ENCODE measurements at regions not wholly inside any gene's neighbourhood (a gene's known extent, or its start where the extent isn't known, plus 50 kb on each side); places are given as distances from the start of the nearest gene placed in this dataset.

GRCh38 chr13:85282876-85283275, 516.3 kb downstream of the SLITRK6 start:
- DNase-seq = no peak
- no peaks in the 10 kb centered on the region for H3K36me3 Mint-ChIP-seq (ENCODE audit: low read depth)
- CTCF ChIA-PET = interaction anchor here (0.6 kb wide), 1 partner anchor 182 kb away, joined by 3 read pairs; no protein-coding TSS in a partner anchor
- no peak overlapping the region for H3K27ac Mint-ChIP-seq
- no peaks in the 10 kb centered on the region for H3K4me1 Mint-ChIP-seq (ENCODE audit: low read depth)
- H3K27me3 Mint-ChIP-seq (ENCODE audit: low read depth) = no peaks in the 10 kb centered on the region
- intact Hi-C loops (cut with micrococcal nuclease) = no loop called here
- no peak overlapping the region for H3K4me3 Mint-ChIP-seq
- H3K9me3 Mint-ChIP-seq = peaks cover 4% of the 10 kb centered on the region

- H3K9me3 Mint-ChIP-seq = peaks cover 6% of the 10 kb centered on the region
- no peak overlapping the region for H3K27ac Mint-ChIP-seq
- CTCF ChIA-PET = no interaction called here
- no peaks in the 10 kb centered on the region for H3K27me3 Mint-ChIP-seq (ENCODE audit: low read depth)
- H3K4me3 Mint-ChIP-seq = no peak overlapping the region
- intact Hi-C loops (cut with micrococcal nuclease) = no loop called here
- no peaks in the 10 kb centered on the region for H3K4me1 Mint-ChIP-seq (ENCODE audit: low read depth)
- H3K36me3 Mint-ChIP-seq (ENCODE audit: low read depth) = no peaks in the 10 kb centered on the region
- DNase-seq = no peak
Observed at GRCh38 chr13:85278851-85279250, 520.4 kb downstream of the SLITRK6 start.

GRCh38 chr13:85277748-85278147, 521.5 kb downstream of the SLITRK6 start:
- Mint-ChIP-seq H3K36me3 (ENCODE audit: low read depth) (no peaks in the 10 kb centered on the region), H3K4me1 (ENCODE audit: low read depth) (no peaks in the 10 kb centered on the region), H3K27me3 (ENCODE audit: low read depth) (no peaks in the 10 kb centered on the region), H3K4me3 (no peak overlapping the region), H3K27ac (no peak overlapping the region), H3K9me3 (peaks cover 8% of the 10 kb centered on the region)
- CTCF ChIA-PET = interaction anchor here (0.6 kb wide), 1 partner anchor 13 kb away, joined by 3 read pairs; no protein-coding TSS in a partner anchor
- intact Hi-C loops (cut with micrococcal nuclease) = no loop called here
- DNase-seq = no peak

GRCh38 chr13:85266771-85267170, 532.4 kb downstream of the SLITRK6 start:
- no peaks in the 10 kb centered on the region for H3K36me3 Mint-ChIP-seq (ENCODE audit: low read depth)
- CTCF ChIA-PET = interaction anchor here (0.6 to 0.7 kb wide), 2 partner anchors 834 to 1603 kb away, joined by 3 read pairs; no protein-coding TSS in a partner anchor
- H3K9me3 Mint-ChIP-seq = peaks cover 3% of the 10 kb centered on the region
- no peak overlapping the region for H3K4me3 Mint-ChIP-seq
- DNase-seq = no peak
- H3K27me3 Mint-ChIP-seq (ENCODE audit: low read depth) = no peaks in the 10 kb centered on the region
- H3K27ac Mint-ChIP-seq = no peak overlapping the region
- intact Hi-C loops (cut with micrococcal nuclease) = no loop called here
- H3K4me1 Mint-ChIP-seq (ENCODE audit: low read depth) = no peaks in the 10 kb centered on the region

DNA sequence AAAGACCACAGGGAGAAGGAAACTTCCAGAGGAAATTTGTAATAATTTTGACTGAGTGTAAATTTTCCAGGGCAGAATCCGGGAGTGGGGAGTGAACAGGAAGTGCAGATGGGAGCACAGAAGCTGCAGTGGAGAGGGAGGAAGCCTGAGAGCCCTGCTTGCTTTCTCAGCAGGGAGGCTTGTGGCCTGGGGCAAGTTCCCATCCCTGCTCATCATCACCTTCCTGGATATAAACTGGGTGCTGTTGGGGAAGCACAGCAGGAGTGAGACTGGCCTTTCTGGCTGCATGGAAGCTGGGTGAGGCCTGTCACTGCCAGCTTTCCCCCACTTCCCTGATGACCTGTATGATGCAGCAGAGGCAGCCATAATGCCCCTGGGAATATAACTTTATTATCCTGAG, 532.9 kb downstream of the SLITRK6 start:
- no peak for DNase-seq
- Mint-ChIP-seq H3K4me1 (ENCODE audit: low read depth) (no peaks in the 10 kb centered on the region), H3K36me3 (ENCODE audit: low read depth) (no peaks in the 10 kb centered on the region), H3K27me3 (ENCODE audit: low read depth) (no peaks in the 10 kb centered on the region), H3K27ac (no peak overlapping the region), H3K9me3 (peaks cover 3% of the 10 kb centered on the region), H3K4me3 (no peak overlapping the region)
- CTCF ChIA-PET = interaction anchor here (0.6 to 0.7 kb wide), 2 partner anchors 833 to 1604 kb away, joined by 3 read pairs; no protein-coding TSS in a partner anchor
- intact Hi-C loops (cut with micrococcal nuclease) = no loop called here

DNA sequence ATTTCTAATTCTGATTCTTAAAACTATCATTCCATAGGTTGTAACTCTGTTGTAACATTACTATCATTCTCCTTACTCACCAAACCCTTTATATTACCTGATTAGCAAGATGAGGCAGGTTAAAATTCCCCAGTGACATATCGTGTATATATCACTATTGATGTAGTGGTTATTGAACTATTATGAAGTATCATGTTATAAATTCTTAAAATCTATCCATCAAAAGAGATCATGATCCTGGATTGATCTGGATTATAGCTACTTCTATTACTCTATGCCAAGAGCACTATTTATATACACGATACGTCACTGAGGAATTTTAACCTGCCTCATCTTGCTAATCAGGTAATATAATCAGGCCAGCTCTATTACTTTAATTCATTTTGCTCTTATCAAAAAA, 533.9 kb downstream of the SLITRK6 start:
- no peak overlapping the region for H3K4me3 Mint-ChIP-seq
- no peak overlapping the region for H3K27ac Mint-ChIP-seq
- DNase-seq = no peak
- no peaks in the 10 kb centered on the region for H3K27me3 Mint-ChIP-seq (ENCODE audit: low read depth)
- intact Hi-C loops (cut with micrococcal nuclease) = no loop called here
- H3K4me1 Mint-ChIP-seq (ENCODE audit: low read depth) = no peaks in the 10 kb centered on the region
- no peaks in the 10 kb centered on the region for H3K36me3 Mint-ChIP-seq (ENCODE audit: low read depth)
- CTCF ChIA-PET = no interaction called here
- peaks cover 3% of the 10 kb centered on the region for H3K9me3 Mint-ChIP-seq

- CTCF ChIA-PET = no interaction called here
Observed at GRCh38 chr13:85262499-85262898, 536.7 kb downstream of the SLITRK6 start.

DNA sequence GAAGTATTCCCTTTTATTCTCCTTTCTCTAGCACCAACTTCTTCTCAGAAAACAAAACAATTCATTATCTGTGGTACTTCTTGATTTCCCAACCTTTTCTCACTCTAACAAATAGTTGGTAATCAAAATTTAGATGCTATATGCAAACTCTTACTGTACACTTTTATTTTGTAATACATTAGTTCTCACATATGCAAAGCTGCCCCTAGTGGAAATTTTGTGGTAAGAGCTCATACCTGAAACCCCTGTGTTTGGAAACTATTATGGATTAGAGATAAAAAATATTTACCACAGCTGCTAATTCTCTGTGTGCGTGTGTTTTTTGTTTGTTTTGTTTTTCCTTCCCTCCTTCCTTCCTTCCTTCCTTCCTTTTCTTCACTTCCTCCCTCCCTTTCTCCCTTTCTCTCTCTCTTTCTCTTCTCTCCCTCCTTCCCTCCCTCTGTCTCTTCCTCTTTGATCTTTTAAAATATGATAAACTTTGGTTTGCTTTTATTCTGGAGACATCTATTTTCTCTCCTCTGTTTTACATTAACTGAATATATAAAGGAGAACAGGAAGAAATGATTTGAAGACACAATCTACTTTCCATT, 537.4 kb downstream of the SLITRK6 start:
- H3K4me3 Mint-ChIP-seq = no peak overlapping the region
- H3K27me3 Mint-ChIP-seq (ENCODE audit: low read depth) = no peaks in the 10 kb centered on the region

More at GRCh38 chr13:85262499-85262898, 536.7 kb downstream of the SLITRK6 start:
- no peaks in the 10 kb centered on the region for H3K4me1 Mint-ChIP-seq (ENCODE audit: low read depth)
- intact Hi-C loops (cut with micrococcal nuclease) = no loop called here
- no peak overlapping the region for H3K4me3 Mint-ChIP-seq
- H3K9me3 Mint-ChIP-seq = no peaks in the 10 kb centered on the region
- no peak for DNase-seq
- no peaks in the 10 kb centered on the region for H3K36me3 Mint-ChIP-seq (ENCODE audit: low read depth)
- no peak overlapping the region for H3K27ac Mint-ChIP-seq
- H3K27me3 Mint-ChIP-seq (ENCODE audit: low read depth) = no peaks in the 10 kb centered on the region

DNA sequence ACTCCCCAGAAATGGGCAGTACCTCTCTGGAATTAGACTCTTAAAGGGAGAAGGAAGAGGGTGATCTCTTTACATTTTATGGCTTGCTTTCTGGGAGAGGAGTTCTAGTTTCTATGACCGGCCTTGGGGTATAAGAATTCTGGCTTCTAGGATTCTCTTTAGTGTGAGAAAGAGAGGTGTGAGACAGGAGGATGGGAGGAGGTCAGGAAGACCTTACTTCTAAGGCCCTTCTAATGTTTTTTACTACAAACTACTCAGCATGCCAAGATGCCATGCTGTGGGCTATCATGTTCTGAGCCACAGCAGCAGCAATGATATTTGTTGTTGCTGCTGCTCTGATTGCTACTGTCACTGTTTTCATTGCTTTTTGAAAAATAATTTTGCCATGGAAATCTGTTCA, 538.3 kb downstream of the SLITRK6 start:
- H3K4me3 Mint-ChIP-seq = no peak overlapping the region
- H3K4me1 Mint-ChIP-seq (ENCODE audit: low read depth) = no peaks in the 10 kb centered on the region
- DNase-seq = no peak
- no peaks in the 10 kb centered on the region for H3K27me3 Mint-ChIP-seq (ENCODE audit: low read depth)
- no peaks in the 10 kb centered on the region for H3K36me3 Mint-ChIP-seq (ENCODE audit: low read depth)
- H3K9me3 Mint-ChIP-seq = no peaks in the 10 kb centered on the region
- intact Hi-C loops (cut with micrococcal nuclease) = no loop called here
- no peak overlapping the region for H3K27ac Mint-ChIP-seq
- CTCF ChIA-PET = no interaction called here

More for the DNA sequence above, 537.4 kb downstream of the SLITRK6 start:
- Mint-ChIP-seq H3K27ac (no peak overlapping the region), H3K9me3 (no peaks in the 10 kb centered on the region), H3K36me3 (ENCODE audit: low read depth) (no peaks in the 10 kb centered on the region), H3K4me1 (ENCODE audit: low read depth) (no peaks in the 10 kb centered on the region)
- intact Hi-C loops (cut with micrococcal nuclease) = no loop called here
- CTCF ChIA-PET = no interaction called here
- no peak for DNase-seq

DNA sequence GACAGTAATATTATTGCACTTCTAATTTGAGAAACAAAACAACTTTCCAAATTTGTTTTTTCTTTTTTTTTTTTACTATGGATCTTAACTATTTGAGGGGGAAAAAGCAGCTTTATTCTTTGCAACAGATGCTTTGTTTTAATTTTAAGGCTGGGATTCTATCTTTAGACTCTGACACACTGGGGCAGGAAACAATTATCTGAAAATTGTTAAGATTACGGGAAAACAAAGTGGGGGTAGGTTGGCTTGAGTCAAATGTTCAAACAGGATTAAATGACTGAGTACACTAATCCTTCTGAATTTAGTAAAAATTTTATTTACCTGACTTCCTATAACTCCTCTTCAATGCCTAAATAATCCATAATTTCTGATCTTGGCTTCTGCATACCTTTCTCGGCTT, 543.2 kb downstream of the SLITRK6 start:
- CTCF ChIA-PET = no interaction called here
- H3K36me3 Mint-ChIP-seq (ENCODE audit: low read depth) = no peaks in the 10 kb centered on the region
- no peak overlapping the region for H3K4me3 Mint-ChIP-seq
- intact Hi-C loops (cut with micrococcal nuclease) = no loop called here
- H3K27me3 Mint-ChIP-seq (ENCODE audit: low read depth) = no peaks in the 10 kb centered on the region
- peaks cover 2% of the 10 kb centered on the region for H3K9me3 Mint-ChIP-seq
- H3K27ac Mint-ChIP-seq = no peak overlapping the region
- no peak for DNase-seq
- no peaks in the 10 kb centered on the region for H3K4me1 Mint-ChIP-seq (ENCODE audit: low read depth)

GRCh38 chr13:85254641-85255040, 544.6 kb downstream of the SLITRK6 start:
- DNase-seq = no peak
- Mint-ChIP-seq H3K9me3 (peaks cover 2% of the 10 kb centered on the region), H3K27ac (no peak overlapping the region), H3K36me3 (ENCODE audit: low read depth) (no peaks in the 10 kb centered on the region), H3K4me1 (ENCODE audit: low read depth) (no peaks in the 10 kb centered on the region), H3K27me3 (ENCODE audit: low read depth) (no peaks in the 10 kb centered on the region), H3K4me3 (no peak overlapping the region)
- intact Hi-C loops (cut with micrococcal nuclease) = no loop called here
- CTCF ChIA-PET = no interaction called here

GRCh38 chr13:85249151-85249550, 550.1 kb downstream of the SLITRK6 start:
- CTCF ChIA-PET = no interaction called here
- Mint-ChIP-seq H3K9me3 (peaks cover 2% of the 10 kb centered on the region), H3K27me3 (ENCODE audit: low read depth) (no peaks in the 10 kb centered on the region), H3K36me3 (ENCODE audit: low read depth) (no peaks in the 10 kb centered on the region), H3K4me1 (ENCODE audit: low read depth) (no peaks in the 10 kb centered on the region), H3K4me3 (no peak overlapping the region), H3K27ac (no peak overlapping the region)
- DNase-seq = no peak
- intact Hi-C loops (cut with micrococcal nuclease) = no loop called here

DNA sequence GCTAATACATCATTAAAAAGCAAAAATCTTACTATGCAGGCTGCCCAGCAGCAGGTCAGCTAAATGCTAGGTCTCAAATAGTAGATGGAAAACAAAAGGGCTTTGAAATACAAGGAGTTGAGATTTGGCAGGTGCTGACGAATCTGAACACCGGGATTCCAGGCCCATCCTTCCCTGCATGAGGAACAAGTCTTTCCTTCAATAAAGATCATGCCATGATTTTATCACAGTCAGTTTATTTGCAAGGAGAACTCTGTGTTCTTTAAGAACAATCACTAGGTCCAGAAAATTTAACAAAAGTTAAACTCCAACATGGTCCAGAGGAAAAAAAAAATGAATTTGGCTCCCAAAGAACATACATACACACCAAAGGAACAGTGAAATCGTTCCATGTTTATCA, 551.4 kb downstream of the SLITRK6 start:
- H3K9me3 Mint-ChIP-seq = no peaks in the 10 kb centered on the region
- no peak overlapping the region for H3K27ac Mint-ChIP-seq
- no peaks in the 10 kb centered on the region for H3K4me1 Mint-ChIP-seq (ENCODE audit: low read depth)
- H3K36me3 Mint-ChIP-seq (ENCODE audit: low read depth) = no peaks in the 10 kb centered on the region
- no peak for DNase-seq
- CTCF ChIA-PET = no interaction called here
- intact Hi-C loops (cut with micrococcal nuclease) = no loop called here
- no peak overlapping the region for H3K4me3 Mint-ChIP-seq
- H3K27me3 Mint-ChIP-seq (ENCODE audit: low read depth) = no peaks in the 10 kb centered on the region
